H1 (cell line): ENCODE measurements at regions not wholly inside any gene's neighbourhood (a gene's known extent, or its start where the extent isn't known, plus 50 kb on each side); places are given as distances from the start of the nearest gene placed in this dataset.

ENCODE experiments used
- CTCF ChIA-PET: fragments of 300-600 bp; sonication (Branson Sonifier 250); formaldehyde crosslinking; loops from one replicate; lab custom pipeline; 2021; ENCODE audit not compliant: partially characterized antibody; lab: Charles Lee
- POLR2A ChIA-PET: fragments of 300-600 bp; sonication (Branson Sonifier 250); formaldehyde crosslinking; loops from one replicate; lab custom pipeline; 2021; ENCODE audit warnings: inconsistent platforms; ENCODE audit not compliant: partially characterized antibody; lab: Charles Lee
- DNase-seq, 2 experiments: peaks; one replicate each; pipeline versions ENCODE4 v3.0.0 to v3.0.0-alpha.2; 2010 to 2022; ENCODE audit warnings: low spot score in 2 of 2, low read depth in 1 of 2, mixed read lengths in 1 of 2
- FAIRE-seq: peaks from 2 replicates; lab custom pipeline; 2011; peaks lifted over from hg19 to GRCh38; lab: Jason Lieb, UNC
- H2AFZ ChIP-seq: 2 replicates; pipeline ENCODE4 v1.8.1; 2012; ENCODE audit warnings: low read length, inconsistent platforms
- H2AK5ac ChIP-seq: 2 replicates; pipeline ENCODE4 v1.6.1; 2013; ENCODE audit warnings: low read depth, low read length
- H2BK120ac ChIP-seq: replicated peaks from 2 replicates; pipeline ENCODE3; 2013; ENCODE audit warnings: low read depth, low read length, inconsistent platforms
- H2BK12ac ChIP-seq: 2 replicates; pipeline ENCODE4 v1.6.1; 2013; ENCODE audit warnings: low read depth, low read length
- H2BK15ac ChIP-seq: 2 replicates; pipeline ENCODE4 v1.6.1; 2013; ENCODE audit warnings: low read length
- H2BK20ac ChIP-seq: 2 replicates; pipeline ENCODE4 v1.6.1; 2013; ENCODE audit warnings: low read length
- H2BK5ac ChIP-seq: 2 replicates; pipeline ENCODE4 v1.6.1; 2013; ENCODE audit warnings: low read depth, low read length
- H3K14ac ChIP-seq: 2 replicates; pipeline ENCODE4 v1.6.1; 2013; ENCODE audit warnings: inconsistent platforms; ENCODE audit not compliant: insufficient read length
- H3K18ac ChIP-seq: 2 replicates; pipeline ENCODE4 v1.6.1; 2013; ENCODE audit warnings: low read length; ENCODE audit errors: extremely low read depth
- H3K23ac ChIP-seq: 2 replicates; pipeline ENCODE4 v1.6.1; 2013; ENCODE audit warnings: inconsistent platforms; ENCODE audit not compliant: insufficient read length
- H3K23me2 ChIP-seq: 2 replicates; pipeline ENCODE4 v1.6.1; 2013; ENCODE audit warnings: low read depth, low read length
- H3K27ac ChIP-seq: 2 replicates; pipeline ENCODE4 v1.6.1; 2011; ENCODE audit warnings: low read depth, low read length, inconsistent platforms
- H3K27me3 ChIP-seq, 4 experiments: replicated peaks in 1 of 4; 1 replicate in 1 of 4; 2 replicates in 3 of 4; pipeline versions ENCODE4 v1.6.1 to v1.8.1; 2011 to 2013; ENCODE audit warnings: low read length in 3 of 4, mild to moderate bottlenecking in 3 of 4, inconsistent platforms in 2 of 4, mixed read lengths in 2 of 4, moderate library complexity in 1 of 4; ENCODE audit not compliant: control insufficient read depth in 3 of 4, insufficient read depth in 3 of 4; ENCODE audit errors: extremely low read depth in 1 of 4
- H3K36me3 ChIP-seq, 4 experiments: 2 replicates each; pipeline versions ENCODE4 v1.6.1 to v1.8.1; 2011 to 2013; ENCODE audit warnings: mild to moderate bottlenecking in 4 of 4, low read length in 3 of 4, moderate library complexity in 2 of 4, control low read depth in 1 of 4, inconsistent platforms in 1 of 4; ENCODE audit not compliant: insufficient read depth in 4 of 4, control insufficient read depth in 2 of 4
- H3K4ac ChIP-seq: replicated peaks from 2 replicates; pipeline ENCODE3; 2013; ENCODE audit warnings: low read length, low read depth, mixed read lengths, inconsistent platforms; ENCODE audit not compliant: insufficient read length
- H3K4me1 ChIP-seq, 4 experiments: replicated peaks in 1 of 4; 1 replicate in 1 of 4; 2 replicates in 3 of 4; pipeline versions ENCODE4 v1.6.1 to v1.8.1; 2011 to 2013; ENCODE audit warnings: low read length in 3 of 4, inconsistent platforms in 2 of 4, mixed read lengths in 1 of 4; ENCODE audit not compliant: insufficient read depth in 4 of 4, control insufficient read depth in 3 of 4
- H3K4me2 ChIP-seq, 2 experiments: 2 replicates each; pipeline versions ENCODE4 v1.6.1 to v1.8.1; 2011 to 2013; ENCODE audit warnings: low read depth in 2 of 2, low read length in 2 of 2, control low read depth in 1 of 2, inconsistent platforms in 1 of 2, mild to moderate bottlenecking in 1 of 2; ENCODE audit not compliant: insufficient read depth in 1 of 2
- H3K4me3 ChIP-seq, 4 experiments: fragments of 200-600, 300-600 bp in 1 of 4; sonication (generic), shearing (Covaris generic), sonication (Bioruptor Twin) in 1 of 4; 2 replicates each; pipeline versions ENCODE4 v1.5.1 to v1.8.1; 2011 to 2016; ENCODE audit warnings: low read length in 4 of 4, low read depth in 3 of 4, control low read depth in 2 of 4, inconsistent platforms in 2 of 4, mild to moderate bottlenecking in 2 of 4, mixed read lengths in 1 of 4, moderate library complexity in 1 of 4; ENCODE audit not compliant: insufficient read depth in 2 of 4; ENCODE audit errors: extremely low read depth in 1 of 4
- H3K56ac ChIP-seq: replicated peaks from 2 replicates; pipeline ENCODE3; 2013; ENCODE audit warnings: low read depth, mild to moderate bottlenecking, mixed read lengths, low read length, inconsistent platforms; ENCODE audit not compliant: insufficient read length
- H3K79me1 ChIP-seq: 2 replicates; pipeline ENCODE4 v1.6.1; 2013; ENCODE audit warnings: low read depth, low read length, control low read depth
- H3K79me2 ChIP-seq, 2 experiments: 2 replicates each; pipeline versions ENCODE4 v1.6.1 to v1.8.1; 2012 to 2013; ENCODE audit warnings: low read length in 2 of 2, mild to moderate bottlenecking in 2 of 2, inconsistent platforms in 1 of 2; ENCODE audit not compliant: insufficient read depth in 2 of 2, control insufficient read depth in 1 of 2
- H3K9ac ChIP-seq, 4 experiments: replicated peaks in 1 of 4; 1 replicate in 1 of 4; 2 replicates in 3 of 4; pipeline versions ENCODE4 v1.6.1 to v1.8.1; 2011 to 2013; ENCODE audit warnings: low read depth in 3 of 4, low read length in 3 of 4, control low read depth in 2 of 4, mild to moderate bottlenecking in 2 of 4, moderate library complexity in 2 of 4, inconsistent platforms in 1 of 4; ENCODE audit errors: extremely low read depth in 1 of 4
- H3K9me3 ChIP-seq, 2 experiments: 2 replicates each; pipeline versions ENCODE4 v1.6.1 to v1.8.1; 2012 to 2013; ENCODE audit warnings: mild to moderate bottlenecking in 2 of 2, moderate library complexity in 2 of 2, control low read depth in 1 of 2, inconsistent platforms in 1 of 2, low read depth in 1 of 2, low read length in 1 of 2, mixed read lengths in 1 of 2; ENCODE audit not compliant: insufficient read depth in 2 of 2
- H4K20me1 ChIP-seq, 2 experiments: replicated peaks in 1 of 2; 2 replicates each; pipeline versions ENCODE3 to v1.8.1; 2011 to 2013; ENCODE audit warnings: inconsistent platforms in 2 of 2, low read length in 2 of 2, mild to moderate bottlenecking in 1 of 2; ENCODE audit not compliant: insufficient read depth in 2 of 2, control insufficient read depth in 1 of 2
- H4K5ac ChIP-seq: 2 replicates; pipeline ENCODE4 v1.6.1; 2013; ENCODE audit warnings: low read length, low read depth, mixed read lengths, inconsistent platforms; ENCODE audit not compliant: insufficient read length
- H4K8ac ChIP-seq: 2 replicates; pipeline ENCODE4 v1.8.0; 2013; ENCODE audit warnings: mild to moderate bottlenecking, moderate library complexity, low read length, inconsistent platforms; ENCODE audit not compliant: insufficient read depth; ENCODE audit errors: extremely low read depth
- H4K91ac ChIP-seq: replicated peaks from 2 replicates; pipeline ENCODE3; 2013; ENCODE audit warnings: low read length, mixed read lengths, inconsistent platforms; ENCODE audit not compliant: insufficient read length
- BACH1 ChIP-seq: IDR thresholded peaks from 2 replicates; pipeline ENCODE4 v1.6.1; 2012; ENCODE audit warnings: low read length, improper control_type of control experiment
- EP300 ChIP-seq, 2 experiments: IDR thresholded peaks; 1 replicate in 1 of 2; 2 replicates in 1 of 2; pipeline ENCODE4 v1.6.1; 2011 to 2012; ENCODE audit warnings: low read depth in 2 of 2, low read length in 2 of 2, mild to moderate bottlenecking in 2 of 2, borderline replicate concordance in 1 of 2, inconsistent platforms in 1 of 2, moderate library complexity in 1 of 2
- HDAC6 ChIP-seq: IDR thresholded peaks from one replicate; pipeline ENCODE4 v1.7.1; 2012; ENCODE audit warnings: low read depth, mild to moderate bottlenecking, inconsistent platforms, low read length, moderate library complexity
- NANOG ChIP-seq: IDR thresholded peaks from 2 replicates; pipeline ENCODE4 v1.6.1; 2011; ENCODE audit warnings: low read length, low read depth, mild to moderate bottlenecking, inconsistent platforms; ENCODE audit not compliant: insufficient read depth, poor library complexity, severe bottlenecking
- POU5F1 ChIP-seq: IDR thresholded peaks from 2 replicates; pipeline ENCODE4 v1.6.1; 2011; ENCODE audit warnings: low read depth, mild to moderate bottlenecking, low read length, moderate library complexity
- SIN3A ChIP-seq, 2 experiments: IDR thresholded peaks in 1 of 2; conservative IDR thresholded peaks in 1 of 2; 2 replicates each; pipeline ENCODE4 v1.6.1; 2011 to 2012; ENCODE audit warnings: low read length in 2 of 2, improper control_type of control experiment in 1 of 2, low read depth in 1 of 2, mild to moderate bottlenecking in 1 of 2
- SP1 ChIP-seq: IDR thresholded peaks from 2 replicates; pipeline ENCODE4 v1.6.1; 2011; ENCODE audit warnings: low read depth, low read length
- SP4 ChIP-seq: IDR thresholded peaks from 2 replicates; pipeline ENCODE4 v1.6.1; 2012; ENCODE audit warnings: low read length, inconsistent platforms
- USF2 ChIP-seq: IDR thresholded peaks from 2 replicates; pipeline ENCODE4 v1.6.1; 2011; ENCODE audit warnings: low read length, improper control_type of control experiment
- WGBS, 2 experiments: shearing (Covaris generic) in 1 of 2; methylation state at CpG; one replicate each; pipeline versions ENCODE4 v1.1.6 to v1.1.7; 2013 to 2015; ENCODE audit warnings: low lambda C conversion rate in 2 of 2, mixed read lengths in 2 of 2, inconsistent platforms in 1 of 2, low coverage in 1 of 2, missing lambda C conversion rate in 1 of 2; ENCODE audit not compliant: insufficient replicate concordance in 2 of 2, insufficient coverage in 1 of 2, insufficient read length in 1 of 2; ENCODE audit errors: extremely low coverage in 1 of 2, missing lambda C conversion rate in 1 of 2; 5-methylcytosine and 5-hydroxymethylcytosine counted together
- TF ChIP-seq, protein P1 (sequence below): IDR thresholded peaks from 2 replicates; pipeline ENCODE4 v1.6.1; 2012; ENCODE audit warnings: inconsistent platforms

- Histone ChIP-seq H3K56ac (no peak overlapping the region), H3K4me2 (no peak overlapping the region), H4K20me1 (no peaks in the 10 kb centered on the region), H3K4me3 (no peak overlapping the region), H3K4me1 (no peaks in the 10 kb centered on the region), H3K18ac (no peak overlapping the region), H2BK12ac (no peak overlapping the region), H3K14ac (no peak overlapping the region), H3K27ac (no peak overlapping the region), H4K5ac (no peak overlapping the region), H2BK15ac (no peak overlapping the region), H4K8ac (no peak overlapping the region), H2BK5ac (no peak overlapping the region), H3K23me2 (no peaks in the 10 kb centered on the region), H3K79me1 (no peaks in the 10 kb centered on the region), H2BK120ac (no peak overlapping the region), H3K36me3 (no peaks in the 10 kb centered on the region), H4K91ac (no peak overlapping the region), H2BK20ac (no peak overlapping the region), H3K27me3 (no peaks in the 10 kb centered on the region), H2AK5ac (no peak overlapping the region), H3K4ac (no peak overlapping the region), H3K9ac (no peak overlapping the region), H3K23ac (no peak overlapping the region), H3K9me3 (peaks cover 18 to 21% of the 10 kb centered on the region in 2 experiments; a peak in 3 of 4 replicates), H3K79me2 (no peaks in the 10 kb centered on the region), H2AFZ (no peak overlapping the region)
- DNase-seq (no peak), FAIRE-seq (no peak)
- WGBS, 2 experiments, result 90% methylated on average over 2 of the region's 2 CpGs; no CpG with 5 or more reads in 1 of the 2 experiments
- ChIA-PET CTCF (interaction anchor here (1.3 to 4.1 kb wide), 2 partner anchors 9 to 20 kb away, joined by 3 to 19 read pairs; no protein-coding TSS in a partner anchor), POLR2A (no interaction called here)
- TF ChIP-seq SP4 (no peak), HDAC6 (no peak), NANOG (no peak), SP1 (no peak), SIN3A (conservative IDR thresholded peaks at IDR 0.05 in 1 of 2, IDR thresholded peaks at IDR 0.05 in 1 of 2; ENCODE audit: low read depth in 1 of 2, low read length in 2 of 2) (no peak), BACH1 (no peak), EP300 (IDR thresholded peaks at IDR 0.05; ENCODE audit: borderline replicate concordance in 1 of 2, low read depth in 2 of 2, low read length in 2 of 2) (no peak), POU5F1 (no peak), USF2 (no peak)
- TF ChIP-seq, protein P1, sequence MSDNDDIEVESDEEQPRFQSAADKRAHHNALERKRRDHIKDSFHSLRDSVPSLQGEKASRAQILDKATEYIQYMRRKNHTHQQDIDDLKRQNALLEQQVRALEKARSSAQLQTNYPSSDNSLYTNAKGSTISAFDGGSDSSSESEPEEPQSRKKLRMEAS, result no peak
These were observed 74.3 kb upstream of the MSTN start for GRCh38 chr2:190136825-190137224.
